Activated CD4-positive, alpha-beta T cell treated with anti-CD3 and anti-CD28 coated beads for 24 hours (primary cell): ENCODE measurements at regions not wholly inside any gene's neighbourhood (a gene's known extent, or its start where the extent isn't known, plus 50 kb on each side); places are given as distances from the start of the nearest gene placed in this dataset.
"Not testable (repeated sequence)": the region's sequence is repeated elsewhere in the genome, so short reads cannot be mapped to it uniquely, and the experiment has no call there.

Source experiments
- DNase-seq, 2 donors: peaks; one replicate each; pipeline ENCODE4 v3.0.0-alpha.2; 2020; ENCODE audit warnings: low read depth in 2 of 2

DNA sequence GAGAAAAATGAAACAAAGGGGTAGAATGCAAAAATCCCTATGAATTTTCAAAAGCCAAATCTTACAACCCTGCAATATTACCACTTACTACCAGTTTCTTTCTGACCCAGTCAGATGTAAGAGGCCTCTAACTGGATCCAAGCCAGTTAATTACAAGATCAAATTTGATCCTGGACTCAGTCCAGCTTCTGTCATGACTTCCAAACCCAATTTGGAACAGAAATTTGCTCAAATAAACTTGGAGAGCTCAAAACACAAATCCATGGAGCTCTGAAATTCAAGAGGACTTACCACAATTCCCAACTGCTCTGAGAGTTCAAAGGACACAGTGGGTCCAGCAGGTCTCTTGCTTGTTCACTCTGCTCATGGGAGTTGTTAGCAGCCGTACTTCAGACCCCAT, 1271.7 kb upstream of the SLC39A10 start:
- DNase-seq: no peak

DNA sequence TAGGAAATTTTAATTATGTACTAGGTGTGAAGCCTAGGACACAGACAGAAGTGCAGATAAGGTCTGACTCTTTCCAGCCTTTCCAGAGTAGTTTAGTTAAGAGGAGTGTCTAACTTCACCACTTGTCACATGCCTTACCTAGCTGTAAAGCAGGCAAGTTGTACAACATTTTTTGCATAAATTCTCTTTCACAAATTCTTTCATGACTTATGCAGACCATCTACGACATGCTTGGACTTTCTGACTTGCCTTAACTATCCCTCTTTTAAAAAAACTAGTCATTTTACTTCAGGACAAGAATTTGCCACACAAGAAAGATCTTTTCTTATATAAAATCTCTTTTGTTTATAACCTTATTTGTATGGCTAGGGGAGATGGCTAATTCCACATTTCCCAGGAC, 1273.6 kb upstream of the SLC39A10 start:
- no peak for DNase-seq

- DNase-seq: no peak
Observed at GRCh38 chr2:194382221-194382620, 1274.8 kb upstream of the SLC39A10 start.

DNA sequence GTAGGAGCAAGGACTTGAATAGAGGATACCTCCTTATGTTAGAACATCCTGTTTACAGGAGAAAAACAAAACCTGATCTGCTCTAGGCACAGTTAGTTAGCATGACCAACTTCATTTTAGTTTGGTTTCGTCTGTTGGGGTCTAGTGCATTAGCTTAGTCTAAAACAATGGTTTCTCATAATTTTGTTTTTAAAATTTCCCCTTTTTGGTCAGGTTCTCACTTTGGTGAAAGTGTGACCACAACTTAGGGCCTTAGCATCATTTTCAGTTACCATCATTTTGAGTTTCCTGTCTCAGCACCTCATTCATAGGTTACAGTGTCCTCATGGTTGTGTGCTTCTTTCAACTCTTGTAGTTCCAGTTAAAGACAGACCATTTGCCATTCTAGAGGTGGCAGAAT, 1277.0 kb upstream of the SLC39A10 start:
- no peak for DNase-seq

GRCh38 chr2:194367390-194367789, 1289.6 kb upstream of the SLC39A10 start:
- not testable (repeated sequence) for DNase-seq

DNA sequence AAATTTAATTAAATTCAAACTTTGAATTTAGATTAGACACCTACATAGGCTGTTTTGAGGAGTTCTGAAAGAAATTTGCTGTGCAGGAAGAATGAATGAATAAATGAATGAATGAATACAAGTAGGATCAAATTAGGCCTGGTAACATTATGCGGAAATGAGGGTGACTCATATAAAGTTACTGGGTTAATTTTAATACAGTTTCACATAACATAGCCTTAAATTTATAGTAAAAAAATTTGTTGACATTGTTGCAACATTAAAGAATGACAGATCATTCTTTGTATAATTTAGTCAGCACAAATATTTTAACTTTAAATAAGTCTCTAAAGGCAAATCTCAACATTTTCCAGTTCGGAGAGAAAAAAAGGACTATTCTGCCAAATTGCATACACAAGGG, 1293.1 kb upstream of the SLC39A10 start:
- DNase-seq: no peak

- DNase-seq: no peak
Observed at GRCh38 chr2:194363295-194363694, 1293.7 kb upstream of the SLC39A10 start.

GRCh38 chr2:194352505-194352904, 1304.5 kb upstream of the SLC39A10 start:
- no peak for DNase-seq

- no peak for DNase-seq
Observed at GRCh38 chr2:194346193-194346592, 1310.8 kb upstream of the SLC39A10 start.

- DNase-seq: no peak
Observed at GRCh38 chr2:194345347-194345746, 1311.7 kb upstream of the SLC39A10 start.

- DNase-seq: no peak
Observed at GRCh38 chr2:194343167-194343566, 1313.9 kb upstream of the SLC39A10 start.

GRCh38 chr2:194332799-194333490, 1324.1 kb upstream of the SLC39A10 start:
- no peak for DNase-seq

DNA sequence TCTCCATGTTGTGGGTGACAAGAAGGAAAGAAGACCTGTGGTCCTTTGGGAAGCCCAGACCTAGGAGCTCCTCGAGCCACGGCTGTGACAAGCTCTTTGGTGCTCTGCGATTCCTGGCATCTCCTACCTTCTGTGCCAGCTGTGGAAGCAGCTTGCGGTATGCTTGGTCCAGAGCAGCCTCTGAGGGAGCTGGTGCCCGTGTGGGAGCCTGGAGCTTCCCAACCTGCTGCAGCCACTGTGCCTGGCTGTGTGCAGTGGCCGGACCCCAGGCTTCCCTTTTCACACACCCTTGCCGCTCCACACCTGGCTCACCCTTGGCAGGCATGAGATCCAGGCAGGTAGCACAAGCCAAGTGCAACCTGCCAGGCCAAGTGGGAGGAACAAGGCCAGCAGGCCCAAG, 1328.6 kb upstream of the SLC39A10 start:
- no peak for DNase-seq

DNA sequence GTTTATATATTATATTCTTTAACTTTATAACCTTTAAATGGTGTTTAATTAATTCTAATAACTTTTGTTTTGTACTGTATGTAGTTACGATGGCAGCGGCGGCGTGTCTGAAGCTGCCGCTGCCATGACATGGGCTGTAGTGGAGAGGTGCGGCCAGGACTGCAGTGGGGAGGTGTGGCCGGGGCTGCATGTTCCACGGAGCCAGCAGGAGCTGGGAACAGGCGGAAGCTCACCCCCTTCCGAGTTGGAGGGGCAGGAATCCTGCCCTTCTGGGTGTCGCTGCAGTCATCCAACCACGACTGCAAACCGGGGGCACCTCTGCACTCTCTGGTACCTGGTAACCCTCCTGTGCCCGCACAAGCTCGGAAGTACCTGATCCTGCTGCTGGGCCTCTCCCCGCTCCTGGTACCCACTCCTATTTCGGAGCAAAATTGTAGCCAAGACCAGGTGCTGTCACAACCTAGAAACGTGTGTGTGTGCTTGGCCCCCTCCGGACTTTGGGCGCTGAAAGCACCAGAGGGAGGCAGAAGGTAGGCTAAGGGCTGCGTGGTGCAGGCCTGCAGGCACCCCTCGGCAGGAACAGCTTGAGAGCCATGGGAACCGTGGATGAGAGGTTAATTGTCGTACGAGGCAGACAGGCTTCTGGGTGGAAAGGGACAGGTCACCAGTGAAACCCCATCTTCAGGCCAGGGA, 1329.7 kb upstream of the SLC39A10 start:
- no peak for DNase-seq

DNA sequence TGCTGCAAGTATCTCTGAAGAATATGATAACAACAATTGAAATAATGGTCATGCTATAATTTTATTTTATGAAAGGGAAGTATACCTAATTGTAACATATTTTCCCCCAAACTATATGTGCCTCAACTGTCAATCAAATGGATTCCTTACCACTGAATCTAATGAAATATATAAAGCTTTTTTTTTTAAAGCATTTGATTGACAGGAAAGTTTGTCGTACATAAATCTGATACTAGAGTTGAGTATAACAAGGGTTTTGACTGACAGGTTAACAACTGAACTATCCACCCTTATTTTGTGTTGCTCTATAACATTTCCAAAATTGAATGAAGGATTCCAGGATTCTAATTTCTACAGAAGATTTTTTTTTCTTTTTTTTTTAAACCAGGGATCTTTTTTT, 1333.3 kb upstream of the SLC39A10 start:
- no peak for DNase-seq

DNA sequence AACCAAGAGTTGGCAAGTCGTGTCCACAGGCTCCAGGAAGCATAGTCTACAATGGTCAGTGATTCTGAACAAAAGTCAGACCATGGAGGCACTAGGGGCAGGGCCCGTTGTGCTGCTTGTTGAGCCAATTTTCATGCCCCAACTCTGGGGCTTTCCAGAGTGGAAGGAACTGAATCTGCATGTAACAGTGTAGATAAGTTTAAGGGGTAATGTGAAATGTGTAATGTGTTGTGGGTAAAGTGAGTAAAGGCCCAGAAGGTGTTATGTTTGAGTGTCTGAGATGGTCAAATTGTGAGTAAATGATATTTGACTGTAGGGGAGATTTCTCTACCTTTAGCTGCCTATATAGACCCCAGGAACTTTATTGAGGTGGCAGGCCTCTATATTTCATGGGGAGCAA, 1336.5 kb upstream of the SLC39A10 start:
- DNase-seq: no peak

GRCh38 chr2:194319222-194319992, 1337.6 kb upstream of the SLC39A10 start:
- no peak for DNase-seq

- no peak for DNase-seq
Observed at GRCh38 chr2:194314042-194314441, 1343.0 kb upstream of the SLC39A10 start.

GRCh38 chr2:194304191-194304590, 1352.8 kb upstream of the SLC39A10 start:
- no peak for DNase-seq

DNA sequence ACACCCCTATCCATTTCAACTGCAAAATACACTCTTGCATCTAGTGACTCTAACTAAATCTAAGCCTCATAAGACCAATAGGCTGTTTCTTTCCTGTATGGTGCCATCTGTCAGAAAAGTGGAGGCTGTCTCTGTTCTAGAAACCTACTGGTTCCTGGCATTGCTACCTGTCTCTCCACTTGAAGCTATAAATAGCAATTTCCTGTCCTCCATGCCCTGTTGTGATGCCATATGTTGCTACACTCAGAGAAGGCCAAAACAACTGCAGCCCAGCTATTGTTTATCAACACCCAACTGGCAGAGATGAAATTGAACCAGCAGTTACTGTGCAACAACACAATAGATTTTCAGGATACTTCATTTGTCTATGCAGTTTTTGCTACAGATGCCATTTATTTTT, 1355.1 kb upstream of the SLC39A10 start:
- DNase-seq: no peak

DNA sequence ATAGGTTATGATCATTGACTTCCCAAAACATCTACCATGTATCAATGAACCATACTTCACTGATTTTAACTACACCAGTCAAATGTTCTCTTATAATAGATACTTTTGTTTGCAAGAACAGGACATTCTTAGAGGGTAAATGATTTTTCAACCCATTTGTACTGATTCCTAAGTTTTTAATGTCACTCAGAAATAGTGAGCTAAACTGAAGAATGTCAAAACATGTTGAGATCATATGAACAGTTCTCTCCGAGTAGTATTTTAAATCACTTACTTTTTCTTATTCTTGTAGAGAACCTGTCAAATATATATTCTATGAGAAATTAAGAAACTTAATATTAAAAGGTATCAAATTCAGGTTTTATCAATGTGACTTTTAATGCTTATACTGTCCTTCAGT, 1362.9 kb upstream of the SLC39A10 start:
- no peak for DNase-seq

DNA sequence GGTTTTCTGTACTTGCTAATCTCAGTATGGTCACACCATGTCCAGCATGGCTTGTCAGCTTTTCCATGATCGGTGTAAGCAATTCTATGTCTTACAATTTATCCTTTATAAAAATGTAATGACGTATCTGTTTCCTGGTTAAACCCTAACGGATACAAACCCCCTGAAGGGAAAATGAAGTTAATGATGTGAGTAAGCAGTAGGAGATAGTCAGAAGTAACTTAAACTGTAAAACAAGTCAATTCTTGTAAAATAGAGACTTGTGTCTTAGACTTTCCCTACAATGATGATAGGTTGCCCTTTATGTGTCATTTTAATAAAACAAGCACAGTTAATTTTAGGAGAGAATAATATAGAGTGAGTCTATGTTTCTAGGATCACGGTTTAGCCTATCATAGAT, 1365.9 kb upstream of the SLC39A10 start:
- no peak for DNase-seq
